Bronchial epithelial cell (primary cell): ENCODE measurements at regions not wholly inside any gene's neighbourhood (a gene's known extent, or its start where the extent isn't known, plus 50 kb on each side); places are given as distances from the start of the nearest gene placed in this dataset.

Source experiments
- DNase-seq: peaks from one replicate; pipeline ENCODE4 v3.0.0-alpha.2; 2010; ENCODE audit warnings: low read depth
- FAIRE-seq: peaks from 2 replicates; lab custom pipeline; 2011; peaks lifted over from hg19 to GRCh38; lab: Jason Lieb, UNC
- H3K27me3 ChIP-seq: 2 replicates; pipeline ENCODE4 v1.5.1; 2011; ENCODE audit warnings: low read length; ENCODE audit not compliant: control insufficient read depth, insufficient read depth
- H3K36me3 ChIP-seq: 2 replicates; pipeline ENCODE4 v1.5.1; 2011; ENCODE audit warnings: low read length; ENCODE audit not compliant: control insufficient read depth, insufficient read depth
- H3K4me3 ChIP-seq: 2 replicates; pipeline ENCODE4 v1.5.1; 2011; ENCODE audit warnings: mild to moderate bottlenecking, low read depth, low read length, control low read depth
- TF ChIP-seq, protein P1 (sequence below): IDR thresholded peaks from 2 replicates; pipeline ENCODE4 v1.5.1; 2011; ENCODE audit warnings: mild to moderate bottlenecking, moderate library complexity, low read length, control low read depth, inconsistent platforms; ENCODE audit not compliant: insufficient read depth, severe bottlenecking

DNA sequence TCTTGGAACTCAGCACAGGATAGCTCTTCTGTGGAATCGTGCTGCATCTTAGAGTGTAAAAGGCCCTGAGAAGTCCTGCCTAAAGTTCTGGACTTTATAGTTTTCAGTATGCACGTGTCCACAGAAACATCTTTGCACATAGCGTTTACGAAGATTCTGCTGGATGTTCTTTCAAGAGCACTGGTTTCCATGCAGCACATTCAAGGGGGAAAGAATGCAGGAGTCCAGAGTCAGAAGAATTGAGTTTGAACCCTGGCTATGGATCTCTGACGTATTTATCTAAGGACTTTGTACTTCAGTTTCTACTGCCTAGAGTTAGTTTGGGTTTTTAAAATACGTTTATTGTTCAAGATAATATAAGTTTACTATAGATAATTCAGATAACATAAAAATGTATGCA is 282.8 kb upstream of the ZMIZ1 start:
- FAIRE-seq (no peak), DNase-seq (no peak)
- Histone ChIP-seq H3K27me3 (peaks cover 4% of the 10 kb centered on the region), H3K36me3 (no peaks in the 10 kb centered on the region), H3K4me3 (no peak overlapping the region)
- TF ChIP-seq, protein P1, sequence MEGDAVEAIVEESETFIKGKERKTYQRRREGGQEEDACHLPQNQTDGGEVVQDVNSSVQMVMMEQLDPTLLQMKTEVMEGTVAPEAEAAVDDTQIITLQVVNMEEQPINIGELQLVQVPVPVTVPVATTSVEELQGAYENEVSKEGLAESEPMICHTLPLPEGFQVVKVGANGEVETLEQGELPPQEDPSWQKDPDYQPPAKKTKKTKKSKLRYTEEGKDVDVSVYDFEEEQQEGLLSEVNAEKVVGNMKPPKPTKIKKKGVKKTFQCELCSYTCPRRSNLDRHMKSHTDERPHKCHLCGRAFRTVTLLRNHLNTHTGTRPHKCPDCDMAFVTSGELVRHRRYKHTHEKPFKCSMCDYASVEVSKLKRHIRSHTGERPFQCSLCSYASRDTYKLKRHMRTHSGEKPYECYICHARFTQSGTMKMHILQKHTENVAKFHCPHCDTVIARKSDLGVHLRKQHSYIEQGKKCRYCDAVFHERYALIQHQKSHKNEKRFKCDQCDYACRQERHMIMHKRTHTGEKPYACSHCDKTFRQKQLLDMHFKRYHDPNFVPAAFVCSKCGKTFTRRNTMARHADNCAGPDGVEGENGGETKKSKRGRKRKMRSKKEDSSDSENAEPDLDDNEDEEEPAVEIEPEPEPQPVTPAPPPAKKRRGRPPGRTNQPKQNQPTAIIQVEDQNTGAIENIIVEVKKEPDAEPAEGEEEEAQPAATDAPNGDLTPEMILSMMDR = no peak

GRCh38 chr10:78787125-78787524 is 281.6 kb upstream of the ZMIZ1 start:
- Histone ChIP-seq H3K27me3 (peaks cover 4% of the 10 kb centered on the region), H3K36me3 (no peaks in the 10 kb centered on the region), H3K4me3 (no peak overlapping the region)
- DNase-seq (no peak), FAIRE-seq (no peak)
- TF ChIP-seq, protein P1 = no peak

GRCh38 chr10:78794736-78795455 is 273.9 kb upstream of the ZMIZ1 start:
- no peak for DNase-seq
- H3K27me3 ChIP-seq = no peaks in the 10 kb centered on the region
- H3K36me3 ChIP-seq = no peaks in the 10 kb centered on the region
- no peak for FAIRE-seq
- TF ChIP-seq, protein P1 = no peak
- no peak overlapping the region for H3K4me3 ChIP-seq

DNA sequence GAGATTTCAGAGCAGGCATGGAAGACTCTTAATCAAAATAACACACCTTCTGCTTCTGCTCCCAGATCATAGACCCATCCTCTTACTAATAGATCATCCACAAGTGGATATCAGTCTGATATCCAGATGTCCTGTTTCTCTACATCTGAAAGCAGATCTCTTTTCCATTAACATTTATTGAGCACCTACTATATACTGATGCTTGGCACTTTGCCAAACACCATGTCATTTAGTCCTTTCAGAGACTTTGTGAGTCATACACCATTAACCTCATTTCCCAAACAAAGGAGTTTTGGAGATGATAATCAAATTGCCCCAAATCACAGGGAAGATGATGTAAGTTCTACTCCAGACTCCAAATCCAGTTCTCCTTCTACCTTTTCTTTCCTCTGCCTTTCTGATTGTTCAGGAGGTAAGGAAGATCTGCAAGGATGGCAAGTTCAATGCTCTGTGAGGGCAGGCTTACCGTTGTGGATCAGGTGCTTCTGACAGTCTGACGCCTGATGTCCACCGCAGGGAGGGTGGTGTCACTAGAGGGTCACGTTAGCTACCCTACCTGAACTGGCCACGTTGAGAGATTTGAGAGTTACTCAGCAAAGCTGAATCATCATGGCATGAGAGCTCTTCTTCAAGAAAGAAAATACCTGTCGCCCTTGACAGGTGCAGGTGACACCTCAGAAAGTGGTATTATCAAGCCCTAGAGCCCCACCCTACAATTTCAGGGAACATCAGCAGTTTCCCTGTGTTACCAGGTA is 269.6 kb upstream of the ZMIZ1 start:
- Histone ChIP-seq H3K4me3 (no peak overlapping the region), H3K27me3 (peaks cover 5% of the 10 kb centered on the region), H3K36me3 (no peaks in the 10 kb centered on the region)
- FAIRE-seq (no peak), DNase-seq (peak; percentile 4)
- TF ChIP-seq, protein P1 = no peak

DNA sequence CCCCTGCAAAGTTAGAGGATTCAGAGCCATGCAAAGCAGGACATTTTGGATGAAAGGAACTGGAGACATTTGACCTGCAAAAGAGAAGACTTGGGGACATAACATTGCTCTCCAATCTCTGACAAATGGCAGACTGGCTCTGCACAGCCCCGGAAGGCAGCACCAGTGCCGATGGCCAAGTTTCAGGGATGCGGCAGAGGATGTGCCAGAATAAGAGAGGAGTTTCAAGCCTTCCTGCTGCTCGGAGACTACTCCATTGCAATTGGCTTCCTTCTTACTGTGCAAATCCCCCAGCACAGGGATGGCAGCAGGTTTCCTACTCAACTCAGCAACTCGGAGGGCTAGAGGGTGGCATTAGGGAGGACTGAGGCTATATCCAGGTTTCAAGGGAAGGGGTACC is 268.8 kb upstream of the ZMIZ1 start:
- no peak overlapping the region for H3K4me3 ChIP-seq
- H3K36me3 ChIP-seq = no peaks in the 10 kb centered on the region
- TF ChIP-seq, protein P1 = no peak
- peaks cover 5% of the 10 kb centered on the region for H3K27me3 ChIP-seq
- no peak for DNase-seq
- no peak for FAIRE-seq
